ENCODE measurements at regions not wholly inside any gene's neighbourhood (a gene's known extent, or its start where the extent isn't known, plus 50 kb on each side); places are given as distances from the start of the nearest gene placed in this dataset.

GRCh38 chr21:45348591-45349327 lies 56.2 kb upstream of the COL18A1 start:
- Histone ChIP-seq H3K9ac (ENCODE audit: low read depth in 1 of 2, low read length in 2 of 2) (no peak overlapping the region), H3K4me1 (ENCODE audit: control insufficient read depth in 2 of 2, insufficient read depth in 2 of 2, low read length in 2 of 2) (no peaks in the 10 kb centered on the region), H3K4me3 (ENCODE audit: low read length in 2 of 2) (no peak overlapping the region), H3K27me3 (ENCODE audit: control insufficient read depth in 2 of 2, insufficient read depth in 2 of 2, low read length in 2 of 2) (no peaks in the 10 kb centered on the region), H3K36me3 (ENCODE audit: control insufficient read depth in 2 of 2, insufficient read depth in 2 of 2, low read length in 2 of 2) (no peaks in the 10 kb centered on the region), H3K9me3 (ENCODE audit: control insufficient read depth in 2 of 2, low read length in 2 of 2) (no peaks in the 10 kb centered on the region), H3K27ac (ENCODE audit: low read depth in 2 of 2, low read length in 2 of 2) (peak overlapping the region in 1 of 2 donors; percentile 23)

- no peaks in the 10 kb centered on the region for H3K9me3 ChIP-seq (ENCODE audit: control insufficient read depth in 2 of 2, low read length in 2 of 2)
- H3K27ac ChIP-seq (ENCODE audit: low read depth in 2 of 2, low read length in 2 of 2) = peak overlapping the region in 1 of 2 donors; percentile 50
- no peak overlapping the region for H3K4me3 ChIP-seq (ENCODE audit: low read length in 2 of 2)
- no peak overlapping the region for H3K9ac ChIP-seq (ENCODE audit: low read depth in 1 of 2, low read length in 2 of 2)
- no peaks in the 10 kb centered on the region for H3K27me3 ChIP-seq (ENCODE audit: control insufficient read depth in 2 of 2, insufficient read depth in 2 of 2, low read length in 2 of 2)
- H3K4me1 ChIP-seq (ENCODE audit: control insufficient read depth in 2 of 2, insufficient read depth in 2 of 2, low read length in 2 of 2) = no peaks in the 10 kb centered on the region
- H3K36me3 ChIP-seq (ENCODE audit: control insufficient read depth in 2 of 2, insufficient read depth in 2 of 2, low read length in 2 of 2) = no peaks in the 10 kb centered on the region
Measured at GRCh38 chr21:45350206-45350854, 54.6 kb upstream of the COL18A1 start.

DNA sequence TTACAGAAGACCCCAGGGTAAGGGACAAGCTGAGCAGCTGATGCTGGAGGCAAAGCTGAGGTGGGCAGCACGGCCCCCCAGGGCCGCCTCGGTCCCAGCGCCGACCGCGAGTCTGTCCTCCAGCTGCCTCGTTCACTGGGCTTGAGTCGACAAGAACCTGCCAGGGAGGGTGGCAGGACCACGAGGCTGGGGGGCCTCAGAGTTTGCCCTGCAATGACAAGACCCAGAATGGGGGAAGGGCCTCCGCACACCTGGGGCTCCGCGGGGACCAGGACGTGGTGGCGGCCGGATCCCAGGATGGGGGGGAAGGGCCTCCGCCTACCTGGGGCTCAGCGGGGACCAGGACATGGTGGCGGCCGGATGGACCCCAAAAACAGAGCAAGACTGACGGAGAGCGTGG lies 53.9 kb upstream of the COL18A1 start:
- Histone ChIP-seq H3K27ac (ENCODE audit: low read depth in 2 of 2, low read length in 2 of 2) (no peak overlapping the region), H3K9ac (ENCODE audit: low read depth in 1 of 2, low read length in 2 of 2) (no peak overlapping the region), H3K27me3 (ENCODE audit: control insufficient read depth in 2 of 2, insufficient read depth in 2 of 2, low read length in 2 of 2) (no peaks in the 10 kb centered on the region), H3K4me3 (ENCODE audit: low read length in 2 of 2) (no peak overlapping the region), H3K9me3 (ENCODE audit: control insufficient read depth in 2 of 2, low read length in 2 of 2) (no peaks in the 10 kb centered on the region), H3K36me3 (ENCODE audit: control insufficient read depth in 2 of 2, insufficient read depth in 2 of 2, low read length in 2 of 2) (no peaks in the 10 kb centered on the region), H3K4me1 (ENCODE audit: control insufficient read depth in 2 of 2, insufficient read depth in 2 of 2, low read length in 2 of 2) (no peaks in the 10 kb centered on the region)

DNA sequence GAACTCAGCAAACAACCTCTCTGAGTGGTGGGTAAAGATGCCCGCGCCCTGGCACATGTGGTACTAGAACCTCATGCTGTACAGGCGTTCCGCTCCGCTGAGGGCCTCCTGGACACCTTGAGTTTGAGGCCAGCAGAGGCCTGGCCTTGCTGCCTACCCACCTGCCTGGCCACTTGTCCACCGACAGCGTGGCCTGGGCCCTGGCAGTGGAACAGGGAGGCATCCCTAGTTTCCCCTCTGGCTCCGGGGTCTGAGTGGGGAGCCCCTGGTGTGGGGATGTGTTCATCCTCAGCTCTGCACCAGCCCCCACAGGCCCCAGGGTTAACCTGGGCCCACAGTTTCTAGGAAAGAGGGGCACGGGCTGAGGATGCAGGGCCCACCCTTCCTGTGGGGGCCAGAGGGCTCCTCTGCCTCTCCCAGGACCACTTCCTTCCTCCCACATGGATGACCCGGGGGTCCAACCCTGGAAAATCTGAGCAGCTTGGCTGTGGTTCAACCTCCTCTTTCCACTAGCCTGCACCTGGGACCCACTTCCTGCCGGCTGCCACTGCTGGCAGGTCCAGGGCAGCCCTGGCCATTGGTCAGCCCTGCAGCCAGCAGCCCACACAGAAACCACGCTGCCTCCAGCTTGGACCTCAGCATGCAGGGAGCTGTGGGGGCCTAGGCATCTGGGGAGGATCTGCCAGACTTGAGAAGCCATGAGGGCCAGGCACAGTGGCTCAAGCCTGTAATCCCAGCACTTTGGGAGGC lies 53.3 kb upstream of the COL18A1 start:
- Histone ChIP-seq H3K4me1 (ENCODE audit: control insufficient read depth in 2 of 2, insufficient read depth in 2 of 2, low read length in 2 of 2) (no peaks in the 10 kb centered on the region), H3K4me3 (ENCODE audit: low read length in 2 of 2) (no peak overlapping the region), H3K27me3 (ENCODE audit: control insufficient read depth in 2 of 2, insufficient read depth in 2 of 2, low read length in 2 of 2) (no peaks in the 10 kb centered on the region), H3K9me3 (ENCODE audit: control insufficient read depth in 2 of 2, low read length in 2 of 2) (no peaks in the 10 kb centered on the region), H3K27ac (ENCODE audit: low read depth in 2 of 2, low read length in 2 of 2) (no peak overlapping the region), H3K9ac (ENCODE audit: low read depth in 1 of 2, low read length in 2 of 2) (no peak overlapping the region), H3K36me3 (ENCODE audit: control insufficient read depth in 2 of 2, insufficient read depth in 2 of 2, low read length in 2 of 2) (no peaks in the 10 kb centered on the region)

GRCh38 chr21:45352621-45353139 lies 52.3 kb upstream of the COL18A1 start:
- no peak overlapping the region for H3K9ac ChIP-seq (ENCODE audit: low read depth in 1 of 2, low read length in 2 of 2)
- H3K4me1 ChIP-seq (ENCODE audit: control insufficient read depth in 2 of 2, insufficient read depth in 2 of 2, low read length in 2 of 2) = peaks cover 0 to 3% of the 10 kb centered on the region in 2 donors
- no peak overlapping the region for H3K27ac ChIP-seq (ENCODE audit: low read depth in 2 of 2, low read length in 2 of 2)
- H3K27me3 ChIP-seq (ENCODE audit: control insufficient read depth in 2 of 2, insufficient read depth in 2 of 2, low read length in 2 of 2) = no peaks in the 10 kb centered on the region
- no peaks in the 10 kb centered on the region for H3K36me3 ChIP-seq (ENCODE audit: control insufficient read depth in 2 of 2, insufficient read depth in 2 of 2, low read length in 2 of 2)
- no peak overlapping the region for H3K4me3 ChIP-seq (ENCODE audit: low read length in 2 of 2)
- H3K9me3 ChIP-seq (ENCODE audit: control insufficient read depth in 2 of 2, low read length in 2 of 2) = no peaks in the 10 kb centered on the region

DNA sequence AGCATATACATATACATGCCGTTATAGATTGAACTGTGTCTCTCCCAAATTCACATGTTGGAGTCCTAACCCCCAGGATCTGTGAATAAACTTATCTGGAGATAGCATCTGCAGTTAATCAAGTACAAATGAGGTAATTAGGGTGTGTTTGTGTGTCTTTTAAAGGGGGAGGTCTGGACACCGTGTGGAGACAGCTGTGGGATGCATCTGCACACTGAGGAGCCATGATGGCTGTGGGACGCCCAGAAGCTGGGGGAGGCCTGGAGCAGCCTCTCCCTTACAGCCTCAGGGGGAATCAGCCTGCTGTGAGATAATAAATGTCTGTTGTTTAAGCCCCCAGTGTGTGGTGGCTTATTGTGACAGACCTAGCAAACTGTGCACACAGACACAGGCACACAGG lies 51.8 kb upstream of the COL18A1 start:
- Histone ChIP-seq H3K36me3 (ENCODE audit: control insufficient read depth in 2 of 2, insufficient read depth in 2 of 2, low read length in 2 of 2) (no peaks in the 10 kb centered on the region), H3K9me3 (ENCODE audit: control insufficient read depth in 2 of 2, low read length in 2 of 2) (no peaks in the 10 kb centered on the region), H3K27me3 (ENCODE audit: control insufficient read depth in 2 of 2, insufficient read depth in 2 of 2, low read length in 2 of 2) (no peaks in the 10 kb centered on the region), H3K27ac (ENCODE audit: low read depth in 2 of 2, low read length in 2 of 2) (no peak overlapping the region), H3K9ac (ENCODE audit: low read depth in 1 of 2, low read length in 2 of 2) (no peak overlapping the region), H3K4me3 (ENCODE audit: low read length in 2 of 2) (no peak overlapping the region), H3K4me1 (ENCODE audit: control insufficient read depth in 2 of 2, insufficient read depth in 2 of 2, low read length in 2 of 2) (peaks cover 0 to 3% of the 10 kb centered on the region in 2 donors)

DNA sequence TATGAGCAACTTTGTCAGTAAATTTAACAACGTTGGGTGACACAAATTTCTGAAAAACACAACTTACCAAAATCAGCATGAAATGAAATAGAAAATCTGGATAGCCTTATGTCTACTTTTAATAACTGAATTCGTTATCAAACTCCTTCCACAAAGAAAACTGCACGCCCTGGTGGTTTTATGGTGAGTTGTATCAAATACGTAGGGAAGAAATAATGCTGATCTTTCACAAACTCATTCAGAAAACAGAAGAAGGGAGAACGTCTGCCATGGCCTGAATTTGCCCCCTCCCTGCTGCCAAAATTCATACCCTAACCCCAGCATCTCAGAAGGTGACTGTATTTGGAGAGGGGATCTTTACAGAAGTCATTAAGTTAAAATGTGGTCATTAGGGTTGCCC lies 50.0 kb upstream of the COL18A1 start:
- H3K36me3 ChIP-seq (ENCODE audit: control insufficient read depth in 2 of 2, insufficient read depth in 2 of 2, low read length in 2 of 2) = no peaks in the 10 kb centered on the region
- no peak overlapping the region for H3K4me3 ChIP-seq (ENCODE audit: low read length in 2 of 2)
- peaks cover 0 to 3% of the 10 kb centered on the region in 2 donors for H3K4me1 ChIP-seq (ENCODE audit: control insufficient read depth in 2 of 2, insufficient read depth in 2 of 2, low read length in 2 of 2)
- H3K27ac ChIP-seq (ENCODE audit: low read depth in 2 of 2, low read length in 2 of 2) = no peak overlapping the region
- H3K9me3 ChIP-seq (ENCODE audit: control insufficient read depth in 2 of 2, low read length in 2 of 2) = no peaks in the 10 kb centered on the region
- H3K27me3 ChIP-seq (ENCODE audit: control insufficient read depth in 2 of 2, insufficient read depth in 2 of 2, low read length in 2 of 2) = no peaks in the 10 kb centered on the region
- H3K9ac ChIP-seq (ENCODE audit: low read depth in 1 of 2, low read length in 2 of 2) = no peak overlapping the region

Measured in mucosa of rectum (tissue), 2 donors.